ENCODE measurements at regions not wholly inside any gene's neighbourhood (a gene's known extent, or its start where the extent isn't known, plus 50 kb on each side); places are given as distances from the start of the nearest gene placed in this dataset.

GRCh38 chr13:50153876-50154275 is 138.6 kb downstream of the KCNRG start:
- no peaks in the 10 kb centered on the region for H3K27me3 ChIP-seq (ENCODE audit: control insufficient read depth, insufficient read depth, low read length)
- H3K36me3 ChIP-seq (ENCODE audit: control insufficient read depth, insufficient read depth, low read length) = no peaks in the 10 kb centered on the region
- no peaks in the 10 kb centered on the region for H3K4me1 ChIP-seq (ENCODE audit: control insufficient read depth, extremely low read depth, insufficient read depth, low read length)
- H3K27ac ChIP-seq (ENCODE audit: insufficient read depth, low read length) = no peak overlapping the region
- DNase-seq (ENCODE audit: low read depth in 2 of 2) = no peak
- H3K4me3 ChIP-seq (replicated peaks in 1 of 4; ENCODE audit: control extremely low read depth in 1 of 4, insufficient read depth in 1 of 4, low read depth in 3 of 4, low read length in 4 of 4) = no peak overlapping the region
- no peak overlapping the region for H2AFZ ChIP-seq (ENCODE audit: low read length)
- H4K20me1 ChIP-seq (ENCODE audit: control insufficient read depth, extremely low read depth, insufficient read depth, low read length) = no peaks in the 10 kb centered on the region
- no peaks in the 10 kb centered on the region for H3K79me2 ChIP-seq (ENCODE audit: control insufficient read depth, insufficient read depth, low read length)
- no peak overlapping the region for H3K4me2 ChIP-seq (ENCODE audit: extremely low read depth, insufficient read depth, low read length)
- no peak overlapping the region for H3K9ac ChIP-seq (ENCODE audit: insufficient read depth, low read length)
- TF ChIP-seq EZH2 (IDR thresholded peaks at IDR 0.05; ENCODE audit: low read length, missing control alignments) = no peak
- no peak for TF ChIP-seq CTCF (conservative IDR thresholded peaks at IDR 0.05 in 1 of 2, IDR thresholded peaks at IDR 0.05 in 1 of 2; ENCODE audit: low read depth in 1 of 2, low read length in 2 of 2)
- H3K9me3 ChIP-seq (ENCODE audit: control insufficient read depth, insufficient read depth, low read depth, low read length) = no peaks in the 10 kb centered on the region

- Histone ChIP-seq H3K36me3 (ENCODE audit: control insufficient read depth, insufficient read depth, low read length) (no peaks in the 10 kb centered on the region), H4K20me1 (ENCODE audit: control insufficient read depth, extremely low read depth, insufficient read depth, low read length) (no peaks in the 10 kb centered on the region), H3K4me1 (ENCODE audit: control insufficient read depth, extremely low read depth, insufficient read depth, low read length) (no peaks in the 10 kb centered on the region), H3K4me3 (replicated peaks in 1 of 4; ENCODE audit: control extremely low read depth in 1 of 4, insufficient read depth in 1 of 4, low read depth in 3 of 4, low read length in 4 of 4) (no peak overlapping the region), H3K27ac (ENCODE audit: insufficient read depth, low read length) (no peak overlapping the region), H3K9ac (ENCODE audit: insufficient read depth, low read length) (no peak overlapping the region), H3K9me3 (ENCODE audit: control insufficient read depth, insufficient read depth, low read depth, low read length) (no peaks in the 10 kb centered on the region), H3K4me2 (ENCODE audit: extremely low read depth, insufficient read depth, low read length) (no peak overlapping the region), H2AFZ (ENCODE audit: low read length) (no peak overlapping the region), H3K27me3 (ENCODE audit: control insufficient read depth, insufficient read depth, low read length) (no peaks in the 10 kb centered on the region), H3K79me2 (ENCODE audit: control insufficient read depth, insufficient read depth, low read length) (no peaks in the 10 kb centered on the region)
- DNase-seq (ENCODE audit: low read depth in 2 of 2) = no peak
- no peak for TF ChIP-seq EZH2 (IDR thresholded peaks at IDR 0.05; ENCODE audit: low read length, missing control alignments)
Observed at GRCh38 chr13:50154697-50155096, 139.5 kb downstream of the KCNRG start.

DNA sequence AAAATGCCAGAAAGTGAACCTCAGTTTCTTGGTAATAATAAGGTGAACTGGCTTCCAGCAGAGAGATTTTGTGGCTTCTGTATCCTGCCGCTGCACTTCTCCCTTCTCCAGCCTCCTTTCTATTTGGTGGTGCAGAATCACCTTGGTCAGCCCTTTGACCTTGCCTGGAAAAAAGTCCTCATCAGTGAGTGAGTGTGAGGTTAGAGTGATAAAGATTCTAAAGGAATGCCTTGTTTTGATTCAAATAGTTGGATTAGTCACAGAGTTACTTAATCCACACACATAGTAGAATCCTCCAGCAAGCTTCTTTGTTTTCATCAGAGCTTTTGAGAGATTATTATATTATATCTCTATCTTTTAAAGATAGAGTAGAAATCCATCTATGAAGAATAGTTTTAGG is 140.9 kb downstream of the KCNRG start:
- H3K27ac ChIP-seq (ENCODE audit: insufficient read depth, low read length) = no peak overlapping the region
- no peaks in the 10 kb centered on the region for H3K79me2 ChIP-seq (ENCODE audit: control insufficient read depth, insufficient read depth, low read length)
- no peak overlapping the region for H3K4me3 ChIP-seq (replicated peaks in 1 of 4; ENCODE audit: control extremely low read depth in 1 of 4, insufficient read depth in 1 of 4, low read depth in 3 of 4, low read length in 4 of 4)
- no peaks in the 10 kb centered on the region for H3K9me3 ChIP-seq (ENCODE audit: control insufficient read depth, insufficient read depth, low read depth, low read length)
- peak; percentile 28 to 91 for DNase-seq (ENCODE audit: low read depth in 2 of 2)
- no peaks in the 10 kb centered on the region for H3K27me3 ChIP-seq (ENCODE audit: control insufficient read depth, insufficient read depth, low read length)
- H4K20me1 ChIP-seq (ENCODE audit: control insufficient read depth, extremely low read depth, insufficient read depth, low read length) = no peaks in the 10 kb centered on the region
- no peaks in the 10 kb centered on the region for H3K4me1 ChIP-seq (ENCODE audit: control insufficient read depth, extremely low read depth, insufficient read depth, low read length)
- H3K4me2 ChIP-seq (ENCODE audit: extremely low read depth, insufficient read depth, low read length) = no peak overlapping the region
- no peak overlapping the region for H2AFZ ChIP-seq (ENCODE audit: low read length)
- H3K9ac ChIP-seq (ENCODE audit: insufficient read depth, low read length) = no peak overlapping the region
- H3K36me3 ChIP-seq (ENCODE audit: control insufficient read depth, insufficient read depth, low read length) = no peaks in the 10 kb centered on the region
- TF ChIP-seq EZH2 (IDR thresholded peaks at IDR 0.05; ENCODE audit: low read length, missing control alignments) = no peak
- TF ChIP-seq CTCF (conservative IDR thresholded peaks at IDR 0.05 in 1 of 2, IDR thresholded peaks at IDR 0.05 in 1 of 2; ENCODE audit: low read depth in 1 of 2, low read length in 2 of 2) = no peak

Measured in fibroblast of lung (primary cell).